NB4 (cell line): ENCODE measurements at regions not wholly inside any gene's neighbourhood (a gene's known extent, or its start where the extent isn't known, plus 50 kb on each side); places are given as distances from the start of the nearest gene placed in this dataset.

Experiments
- CTCF ChIP-seq: IDR thresholded peaks from one replicate; pipeline ENCODE4 v1.5.1; 2012; ENCODE audit warnings: low read depth, low read length
- MAX ChIP-seq: IDR thresholded peaks from 2 replicates; pipeline ENCODE4 v1.6.1; 2011; ENCODE audit warnings: low read depth, low read length
- POLR2A ChIP-seq: IDR thresholded peaks from 2 replicates; pipeline ENCODE4 v1.6.1; 2011; ENCODE audit warnings: mild to moderate bottlenecking; ENCODE audit not compliant: insufficient read length; ENCODE audit errors: extremely low read depth

GRCh38 chr18:27780061-27780745 lies 396.7 kb downstream of the CDH2 start:
- no peak for TF ChIP-seq CTCF
- no peak for TF ChIP-seq MAX
- no peak for TF ChIP-seq POLR2A
